WTC11 (cell line): ENCODE measurements at regions not wholly inside any gene's neighbourhood (a gene's known extent, or its start where the extent isn't known, plus 50 kb on each side); places are given as distances from the start of the nearest gene placed in this dataset.
A peak's percentile ranks its signal among the peaks of the same experiment; 100 is the strongest.

Experiments
- ATAC-seq: fragments of 200-7000 bp; cut with Tn5 transposase; 2 replicates; pipeline ENCODE4 v1.10.0; 2021; ENCODE audit warnings: mild to moderate bottlenecking, moderate library complexity
- CTCF ChIA-PET: fragments of 300-600 bp; sonication (Branson Sonifier 250); formaldehyde crosslinking; loops from one replicate; lab custom pipeline; 2021; ENCODE audit warnings: antibody characterized with exemption; lab: Charles Lee
- POLR2A ChIA-PET: fragments of 350-600 bp; sonication (Branson Sonifier 250); formaldehyde crosslinking; loops from one replicate; lab custom pipeline; 2021; ENCODE audit warnings: antibody characterized with exemption; lab: Charles Lee
- DNase-seq: peaks from one replicate; pipeline ENCODE4 v3.0.0; 2021; ENCODE audit warnings: low spot score
- H3K27ac Mint-ChIP-seq: 2 replicates; pipeline ENCODE4 v1.8.0; 2021; ENCODE audit warnings: mixed read lengths
- H3K27me3 Mint-ChIP-seq: 2 replicates; pipeline ENCODE4 v1.8.0; 2021; ENCODE audit warnings: low read depth, mild to moderate bottlenecking, moderate library complexity, mixed read lengths
- H3K36me3 Mint-ChIP-seq: 2 replicates; pipeline ENCODE4 v1.8.0; 2021; ENCODE audit warnings: mixed read lengths
- H3K4me1 Mint-ChIP-seq: 2 replicates; pipeline ENCODE4 v1.8.0; 2022; ENCODE audit warnings: mixed read lengths
- H3K4me3 Mint-ChIP-seq: 2 replicates; pipeline ENCODE4 v1.8.0; 2021; ENCODE audit warnings: mild to moderate bottlenecking, moderate library complexity, mixed read lengths
- H3K9me3 Mint-ChIP-seq: 2 replicates; pipeline ENCODE4 v1.8.0; 2021; ENCODE audit warnings: mixed read lengths
- AR ChIP-seq: fragments of 250-450 bp; sonication (Bioruptor Pico); IDR thresholded peaks from 2 replicates; pipeline ENCODE4 v1.9.0; 2021; ENCODE audit warnings: mild to moderate bottlenecking
- CBFB ChIP-seq: sonication (generic); formaldehyde crosslinking; IDR thresholded peaks from 2 replicates; pipeline ENCODE4 v1.8.1; 2022; ENCODE audit warnings: mild to moderate bottlenecking, low read depth, missing genetic modification reagents
- CREB1 ChIP-seq: sonication (generic); formaldehyde crosslinking; IDR thresholded peaks from 2 replicates; pipeline ENCODE4 v1.8.0; 2023; ENCODE audit warnings: mild to moderate bottlenecking, missing genetic modification reagents
- FOXK1 ChIP-seq: sonication (generic); formaldehyde crosslinking; IDR thresholded peaks from 2 replicates; pipeline ENCODE4 v1.8.0; 2022; ENCODE audit warnings: mild to moderate bottlenecking, moderate library complexity, missing genetic modification reagents
- GRHL2 ChIP-seq: fragments of 250-450 bp; sonication (Bioruptor Pico); IDR thresholded peaks from 2 replicates; pipeline ENCODE4 v1.8.0; 2022; ENCODE audit warnings: mild to moderate bottlenecking, moderate library complexity; ENCODE audit not compliant: insufficient replicate concordance, severe bottlenecking
- JAZF1 ChIP-seq: fragments of 250-450 bp; sonication (Bioruptor Pico); IDR thresholded peaks from 2 replicates; pipeline ENCODE4 v1.9.0; 2021; ENCODE audit warnings: moderate library complexity, mild to moderate bottlenecking, inconsistent platforms
- MLX ChIP-seq: sonication (generic); formaldehyde crosslinking; IDR thresholded peaks from 2 replicates; pipeline ENCODE4 v1.8.1; 2023; ENCODE audit warnings: mild to moderate bottlenecking, missing genetic modification reagents, moderate library complexity
- NFE2L1 ChIP-seq: sonication (generic); formaldehyde crosslinking; IDR thresholded peaks from 2 replicates; pipeline ENCODE4 v1.8.1; 2023; ENCODE audit warnings: missing genetic modification reagents
- NR2C2 ChIP-seq: sonication (generic); formaldehyde crosslinking; IDR thresholded peaks from 2 replicates; pipeline ENCODE4 v1.8.0; 2022; ENCODE audit warnings: mild to moderate bottlenecking, missing genetic modification reagents
- RORB ChIP-seq: fragments of 250-450 bp; sonication (Bioruptor Pico); IDR thresholded peaks from 2 replicates; pipeline ENCODE4 v1.9.0; 2021; ENCODE audit warnings: mild to moderate bottlenecking
- ZNF138 ChIP-seq: sonication (generic); formaldehyde crosslinking; conservative IDR thresholded peaks from 2 replicates; pipeline ENCODE4 v1.8.1; 2022; ENCODE audit warnings: mild to moderate bottlenecking, moderate library complexity, missing genetic modification reagents
- ZSCAN18 ChIP-seq: fragments of 250-450 bp; sonication (Bioruptor Pico); IDR thresholded peaks from 2 replicates; pipeline ENCODE4 v2.1.2; 2022; ENCODE audit warnings: mild to moderate bottlenecking, moderate library complexity
- TF ChIP-seq, protein P1 (sequence below): sonication (generic); formaldehyde crosslinking; IDR thresholded peaks from 2 replicates; pipeline ENCODE4 v1.8.1; 2022; ENCODE audit warnings: missing genetic modification reagents, borderline replicate concordance
- TF ChIP-seq, protein P2 (sequence below): sonication (generic); formaldehyde crosslinking; IDR thresholded peaks from 2 replicates; pipeline ENCODE4 v1.8.1; 2022; ENCODE audit warnings: mild to moderate bottlenecking, moderate library complexity, missing genetic modification reagents
- TF ChIP-seq, protein P3 (sequence below): fragments of 250-450 bp; sonication (Bioruptor Pico); IDR thresholded peaks from 2 replicates; pipeline ENCODE4 v1.9.0; 2021; ENCODE audit warnings: mild to moderate bottlenecking, borderline replicate concordance
- TF ChIP-seq, protein P4 (sequence below): sonication (generic); formaldehyde crosslinking; conservative IDR thresholded peaks from 2 replicates; pipeline ENCODE4 v1.8.1; 2023; ENCODE audit warnings: mild to moderate bottlenecking, low read depth, missing genetic modification reagents, moderate library complexity

GRCh38 chr13:80884056-80884785 lies 543.3 kb upstream of the SPRY2 start:
- Mint-ChIP-seq H3K27me3 (peaks cover 83% of the 10 kb centered on the region), H3K4me1 (peaks cover 16% of the 10 kb centered on the region), H3K4me3 (no peak overlapping the region), H3K9me3 (no peaks in the 10 kb centered on the region), H3K36me3 (no peaks in the 10 kb centered on the region), H3K27ac (no peak overlapping the region)
- no peak for TF ChIP-seq JAZF1 (CRISPR knock-in tag)
- TF ChIP-seq, protein P1, sequence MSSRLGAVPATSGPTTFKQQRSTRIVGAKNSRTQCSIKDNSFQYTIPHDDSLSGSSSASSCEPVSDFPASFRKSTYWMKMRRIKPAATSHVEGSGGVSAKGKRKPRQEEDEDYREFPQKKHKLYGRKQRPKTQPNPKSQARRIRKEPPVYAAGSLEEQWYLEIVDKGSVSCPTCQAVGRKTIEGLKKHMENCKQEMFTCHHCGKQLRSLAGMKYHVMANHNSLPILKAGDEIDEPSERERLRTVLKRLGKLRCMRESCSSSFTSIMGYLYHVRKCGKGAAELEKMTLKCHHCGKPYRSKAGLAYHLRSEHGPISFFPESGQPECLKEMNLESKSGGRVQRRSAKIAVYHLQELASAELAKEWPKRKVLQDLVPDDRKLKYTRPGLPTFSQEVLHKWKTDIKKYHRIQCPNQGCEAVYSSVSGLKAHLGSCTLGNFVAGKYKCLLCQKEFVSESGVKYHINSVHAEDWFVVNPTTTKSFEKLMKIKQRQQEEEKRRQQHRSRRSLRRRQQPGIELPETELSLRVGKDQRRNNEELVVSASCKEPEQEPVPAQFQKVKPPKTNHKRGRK (CRISPR knock-in tag) = no peak
- TF ChIP-seq, protein P2, sequence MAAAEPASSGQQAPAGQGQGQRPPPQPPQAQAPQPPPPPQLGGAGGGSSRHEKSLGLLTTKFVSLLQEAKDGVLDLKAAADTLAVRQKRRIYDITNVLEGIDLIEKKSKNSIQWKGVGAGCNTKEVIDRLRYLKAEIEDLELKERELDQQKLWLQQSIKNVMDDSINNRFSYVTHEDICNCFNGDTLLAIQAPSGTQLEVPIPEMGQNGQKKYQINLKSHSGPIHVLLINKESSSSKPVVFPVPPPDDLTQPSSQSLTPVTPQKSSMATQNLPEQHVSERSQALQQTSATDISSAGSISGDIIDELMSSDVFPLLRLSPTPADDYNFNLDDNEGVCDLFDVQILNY = no peak
- TF ChIP-seq CBFB (CRISPR knock-in tag) = no peak
- TF ChIP-seq AR (CRISPR knock-in tag) = no peak
- TF ChIP-seq RORB (CRISPR knock-in tag) = no peak
- TF ChIP-seq NR2C2 (CRISPR knock-in tag) = no peak
- TF ChIP-seq FOXK1 (CRISPR knock-in tag) = no peak
- TF ChIP-seq, protein P3, sequence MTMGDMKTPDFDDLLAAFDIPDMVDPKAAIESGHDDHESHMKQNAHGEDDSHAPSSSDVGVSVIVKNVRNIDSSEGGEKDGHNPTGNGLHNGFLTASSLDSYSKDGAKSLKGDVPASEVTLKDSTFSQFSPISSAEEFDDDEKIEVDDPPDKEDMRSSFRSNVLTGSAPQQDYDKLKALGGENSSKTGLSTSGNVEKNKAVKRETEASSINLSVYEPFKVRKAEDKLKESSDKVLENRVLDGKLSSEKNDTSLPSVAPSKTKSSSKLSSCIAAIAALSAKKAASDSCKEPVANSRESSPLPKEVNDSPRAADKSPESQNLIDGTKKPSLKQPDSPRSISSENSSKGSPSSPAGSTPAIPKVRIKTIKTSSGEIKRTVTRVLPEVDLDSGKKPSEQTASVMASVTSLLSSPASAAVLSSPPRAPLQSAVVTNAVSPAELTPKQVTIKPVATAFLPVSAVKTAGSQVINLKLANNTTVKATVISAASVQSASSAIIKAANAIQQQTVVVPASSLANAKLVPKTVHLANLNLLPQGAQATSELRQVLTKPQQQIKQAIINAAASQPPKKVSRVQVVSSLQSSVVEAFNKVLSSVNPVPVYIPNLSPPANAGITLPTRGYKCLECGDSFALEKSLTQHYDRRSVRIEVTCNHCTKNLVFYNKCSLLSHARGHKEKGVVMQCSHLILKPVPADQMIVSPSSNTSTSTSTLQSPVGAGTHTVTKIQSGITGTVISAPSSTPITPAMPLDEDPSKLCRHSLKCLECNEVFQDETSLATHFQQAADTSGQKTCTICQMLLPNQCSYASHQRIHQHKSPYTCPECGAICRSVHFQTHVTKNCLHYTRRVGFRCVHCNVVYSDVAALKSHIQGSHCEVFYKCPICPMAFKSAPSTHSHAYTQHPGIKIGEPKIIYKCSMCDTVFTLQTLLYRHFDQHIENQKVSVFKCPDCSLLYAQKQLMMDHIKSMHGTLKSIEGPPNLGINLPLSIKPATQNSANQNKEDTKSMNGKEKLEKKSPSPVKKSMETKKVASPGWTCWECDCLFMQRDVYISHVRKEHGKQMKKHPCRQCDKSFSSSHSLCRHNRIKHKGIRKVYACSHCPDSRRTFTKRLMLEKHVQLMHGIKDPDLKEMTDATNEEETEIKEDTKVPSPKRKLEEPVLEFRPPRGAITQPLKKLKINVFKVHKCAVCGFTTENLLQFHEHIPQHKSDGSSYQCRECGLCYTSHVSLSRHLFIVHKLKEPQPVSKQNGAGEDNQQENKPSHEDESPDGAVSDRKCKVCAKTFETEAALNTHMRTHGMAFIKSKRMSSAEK (CRISPR knock-in tag) = no peak
- TF ChIP-seq CREB1 = no peak
- TF ChIP-seq GRHL2 (CRISPR knock-in tag) = no peak
- no peak for TF ChIP-seq ZNF138 (CRISPR knock-in tag)
- CTCF ChIA-PET = no interaction called here
- POLR2A ChIA-PET = no interaction called here
- ATAC-seq = peak; percentile 47; the same call in 1 of the 2 replicates
- no peak for DNase-seq

GRCh38 chr13:80883545-80883944 lies 542.6 kb upstream of the SPRY2 start:
- CTCF ChIA-PET = no interaction called here
- TF ChIP-seq MLX (no peak), ZSCAN18 (CRISPR knock-in tag) (no peak), AR (CRISPR knock-in tag) (no peak), NFE2L1 (CRISPR knock-in tag) (no peak)
- TF ChIP-seq, protein P4, sequence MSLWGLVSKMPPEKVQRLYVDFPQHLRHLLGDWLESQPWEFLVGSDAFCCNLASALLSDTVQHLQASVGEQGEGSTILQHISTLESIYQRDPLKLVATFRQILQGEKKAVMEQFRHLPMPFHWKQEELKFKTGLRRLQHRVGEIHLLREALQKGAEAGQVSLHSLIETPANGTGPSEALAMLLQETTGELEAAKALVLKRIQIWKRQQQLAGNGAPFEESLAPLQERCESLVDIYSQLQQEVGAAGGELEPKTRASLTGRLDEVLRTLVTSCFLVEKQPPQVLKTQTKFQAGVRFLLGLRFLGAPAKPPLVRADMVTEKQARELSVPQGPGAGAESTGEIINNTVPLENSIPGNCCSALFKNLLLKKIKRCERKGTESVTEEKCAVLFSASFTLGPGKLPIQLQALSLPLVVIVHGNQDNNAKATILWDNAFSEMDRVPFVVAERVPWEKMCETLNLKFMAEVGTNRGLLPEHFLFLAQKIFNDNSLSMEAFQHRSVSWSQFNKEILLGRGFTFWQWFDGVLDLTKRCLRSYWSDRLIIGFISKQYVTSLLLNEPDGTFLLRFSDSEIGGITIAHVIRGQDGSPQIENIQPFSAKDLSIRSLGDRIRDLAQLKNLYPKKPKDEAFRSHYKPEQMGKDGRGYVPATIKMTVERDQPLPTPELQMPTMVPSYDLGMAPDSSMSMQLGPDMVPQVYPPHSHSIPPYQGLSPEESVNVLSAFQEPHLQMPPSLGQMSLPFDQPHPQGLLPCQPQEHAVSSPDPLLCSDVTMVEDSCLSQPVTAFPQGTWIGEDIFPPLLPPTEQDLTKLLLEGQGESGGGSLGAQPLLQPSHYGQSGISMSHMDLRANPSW (CRISPR knock-in tag) = no peak

More at GRCh38 chr13:80883545-80883944, 542.6 kb upstream of the SPRY2 start:
- ATAC-seq (no peak), DNase-seq (no peak)
- Mint-ChIP-seq H3K27ac (no peak overlapping the region), H3K4me3 (no peak overlapping the region), H3K27me3 (peaks cover 88% of the 10 kb centered on the region), H3K36me3 (no peaks in the 10 kb centered on the region), H3K9me3 (no peaks in the 10 kb centered on the region), H3K4me1 (peaks cover 22% of the 10 kb centered on the region)
- POLR2A ChIA-PET = no interaction called here
